ENCODE measurements at regions not wholly inside any gene's neighbourhood (a gene's known extent, or its start where the extent isn't known, plus 50 kb on each side); places are given as distances from the start of the nearest gene placed in this dataset.

DNA sequence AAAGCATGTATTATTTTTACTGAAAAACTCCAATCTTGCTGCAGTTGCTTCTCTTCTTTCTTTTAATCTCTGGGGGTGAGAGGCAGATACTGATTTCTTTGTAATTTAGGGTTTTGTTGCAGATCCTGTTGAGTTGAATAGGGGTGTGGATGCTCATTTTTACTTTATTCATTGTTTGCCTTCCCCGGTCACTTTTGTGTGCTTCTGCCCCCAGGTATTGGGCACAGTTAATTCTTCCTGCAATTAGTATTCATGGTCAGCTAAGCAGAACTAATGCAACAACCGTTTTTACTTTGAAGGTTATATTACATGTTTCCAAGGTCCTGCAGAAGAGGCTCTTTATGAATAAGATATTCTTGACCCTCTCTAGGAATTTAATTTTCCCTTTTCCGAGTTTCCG lies 96.4 kb downstream of the BUB3 start:
- H3K9me3 ChIP-seq (ENCODE audit: control insufficient read depth, low read depth, low read length), result no peaks in the 10 kb centered on the region
- H4K5ac ChIP-seq (ENCODE audit: insufficient read length, low read depth, low read length), result no peak overlapping the region
- no peak overlapping the region for H3K4ac ChIP-seq (ENCODE audit: low read depth, low read length)
- H2BK12ac ChIP-seq (ENCODE audit: insufficient read length, low read depth, low read length), result no peak overlapping the region
- H3K18ac ChIP-seq (ENCODE audit: insufficient read length, low read depth, low read length), result no peak overlapping the region
- no peak overlapping the region for H3K4me3 Mint-ChIP-seq
- H4K8ac ChIP-seq (replicated peaks; ENCODE audit: insufficient read length, low read depth, low read length), result no peak overlapping the region
- H3K14ac ChIP-seq (ENCODE audit: insufficient read depth, low read length), result no peak overlapping the region
- no peak overlapping the region for H3T11ph ChIP-seq (ENCODE audit: low read length)
- H3K4me2 ChIP-seq (ENCODE audit: insufficient read depth, insufficient read length, low read length), result no peak overlapping the region
- TF ChIP-seq, protein P1, sequence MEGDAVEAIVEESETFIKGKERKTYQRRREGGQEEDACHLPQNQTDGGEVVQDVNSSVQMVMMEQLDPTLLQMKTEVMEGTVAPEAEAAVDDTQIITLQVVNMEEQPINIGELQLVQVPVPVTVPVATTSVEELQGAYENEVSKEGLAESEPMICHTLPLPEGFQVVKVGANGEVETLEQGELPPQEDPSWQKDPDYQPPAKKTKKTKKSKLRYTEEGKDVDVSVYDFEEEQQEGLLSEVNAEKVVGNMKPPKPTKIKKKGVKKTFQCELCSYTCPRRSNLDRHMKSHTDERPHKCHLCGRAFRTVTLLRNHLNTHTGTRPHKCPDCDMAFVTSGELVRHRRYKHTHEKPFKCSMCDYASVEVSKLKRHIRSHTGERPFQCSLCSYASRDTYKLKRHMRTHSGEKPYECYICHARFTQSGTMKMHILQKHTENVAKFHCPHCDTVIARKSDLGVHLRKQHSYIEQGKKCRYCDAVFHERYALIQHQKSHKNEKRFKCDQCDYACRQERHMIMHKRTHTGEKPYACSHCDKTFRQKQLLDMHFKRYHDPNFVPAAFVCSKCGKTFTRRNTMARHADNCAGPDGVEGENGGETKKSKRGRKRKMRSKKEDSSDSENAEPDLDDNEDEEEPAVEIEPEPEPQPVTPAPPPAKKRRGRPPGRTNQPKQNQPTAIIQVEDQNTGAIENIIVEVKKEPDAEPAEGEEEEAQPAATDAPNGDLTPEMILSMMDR (conservative IDR thresholded peaks at IDR 0.05), result no peak
- no peaks in the 10 kb centered on the region for H3K27me3 Mint-ChIP-seq (ENCODE audit: low read depth)
- no peak overlapping the region for H3K56ac ChIP-seq (ENCODE audit: insufficient read length, low read depth, low read length)
- H3K36me3 Mint-ChIP-seq (ENCODE audit: insufficient read depth in 1 of 3, low read depth in 3 of 3), result no peaks in the 10 kb centered on the region; a peak in 1 of 7 replicates
- no peak overlapping the region for H3K9ac ChIP-seq (ENCODE audit: extremely low read depth, insufficient read length, low read length)
- H3K23me2 ChIP-seq (ENCODE audit: insufficient read length, low read depth, low read length, poor library complexity, severe bottlenecking), result no peaks in the 10 kb centered on the region
- no peaks in the 10 kb centered on the region for H3K79me2 ChIP-seq (ENCODE audit: insufficient read depth, low read length)
- H3K79me1 ChIP-seq (ENCODE audit: insufficient read depth, low read depth, low read length, poor library complexity, severe bottlenecking), result no peaks in the 10 kb centered on the region
- H4K91ac ChIP-seq (ENCODE audit: insufficient read length, low read depth, low read length), result no peak overlapping the region
- no peaks in the 10 kb centered on the region for H3K27me3 ChIP-seq (ENCODE audit: insufficient read depth, low read length)
- H4K20me1 ChIP-seq (ENCODE audit: control insufficient read depth, insufficient read depth, insufficient read length), result no peaks in the 10 kb centered on the region
- H2BK5ac ChIP-seq (ENCODE audit: insufficient read length, low read length), result no peak overlapping the region
- no peak overlapping the region for H2AK5ac ChIP-seq (ENCODE audit: insufficient read length, low read length)
- H3K27ac Mint-ChIP-seq, result no peak overlapping the region
- no peak overlapping the region for H2BK120ac ChIP-seq (ENCODE audit: low read depth, low read length, poor library complexity, severe bottlenecking)
- no peaks in the 10 kb centered on the region for H3K4me1 ChIP-seq (ENCODE audit: insufficient read depth, low read length)
- H3K23ac ChIP-seq (ENCODE audit: insufficient read length, low read depth, low read length), result no peak overlapping the region
- no CpG with 5 or more reads among the region's 4 CpGs for WGBS (ENCODE audit: extremely low coverage, insufficient read length, low lambda C conversion rate)
- no peak overlapping the region for H2AFZ ChIP-seq (ENCODE audit: low read length)
- no peaks in the 10 kb centered on the region for H3K9me3 Mint-ChIP-seq
- no peak overlapping the region for H2BK20ac ChIP-seq (ENCODE audit: low read depth, low read length, poor library complexity, severe bottlenecking)
- H3K4me1 Mint-ChIP-seq, result peaks cover 4 to 12% of the 10 kb centered on the region in 2 experiments; a peak in 3 of 4 replicates
- no peak for DNase-seq
- H2BK15ac ChIP-seq (ENCODE audit: low read depth, low read length), result no peak overlapping the region
- H3K27ac ChIP-seq (ENCODE audit: insufficient read length, low read depth, low read length), result no peak overlapping the region

Data from H9 (cell line).